IPS-18c (cell line): ENCODE measurements at regions not wholly inside any gene's neighbourhood (a gene's known extent, or its start where the extent isn't known, plus 50 kb on each side); places are given as distances from the start of the nearest gene placed in this dataset.

Experiments used
- H3K4me3 ChIP-seq: 2 replicates; pipeline ENCODE4 v1.7.0; 2013; ENCODE audit warnings: low read depth, mild to moderate bottlenecking, low read length, moderate library complexity; ENCODE audit not compliant: insufficient read depth
- H3K9me3 ChIP-seq: one replicate; pipeline ENCODE4 v1.6.1; 2013; ENCODE audit warnings: mild to moderate bottlenecking, low read length, moderate library complexity; ENCODE audit not compliant: control insufficient read depth, insufficient read depth

DNA sequence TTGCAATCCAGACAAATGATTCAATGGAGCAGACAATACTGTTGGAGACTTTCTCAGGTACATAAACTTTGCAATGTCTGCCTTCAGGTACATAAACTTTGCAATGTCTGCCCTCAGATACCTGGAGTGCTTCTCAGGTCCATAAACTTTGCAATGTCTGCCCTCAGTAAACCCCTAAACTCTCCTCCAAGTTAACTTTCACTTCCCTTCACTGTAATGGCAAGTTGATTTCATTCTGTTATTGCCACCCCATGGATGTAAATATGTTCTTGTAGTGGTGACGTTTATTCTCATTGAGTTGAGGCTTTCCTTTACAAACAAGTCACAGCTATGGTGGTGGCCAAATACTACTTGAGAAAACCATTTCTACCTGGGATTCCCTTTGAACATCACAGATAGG is 338.8 kb downstream of the EPM2A start:
- H3K9me3 ChIP-seq: no peaks in the 10 kb centered on the region
- no peak overlapping the region for H3K4me3 ChIP-seq

- no peak overlapping the region for H3K4me3 ChIP-seq
- no peaks in the 10 kb centered on the region for H3K9me3 ChIP-seq
These were observed 334.8 kb downstream of the EPM2A start for GRCh38 chr6:145400508-145400907.

GRCh38 chr6:145405006-145405551 is 330.2 kb downstream of the EPM2A start:
- no peak overlapping the region for H3K4me3 ChIP-seq
- no peaks in the 10 kb centered on the region for H3K9me3 ChIP-seq

DNA sequence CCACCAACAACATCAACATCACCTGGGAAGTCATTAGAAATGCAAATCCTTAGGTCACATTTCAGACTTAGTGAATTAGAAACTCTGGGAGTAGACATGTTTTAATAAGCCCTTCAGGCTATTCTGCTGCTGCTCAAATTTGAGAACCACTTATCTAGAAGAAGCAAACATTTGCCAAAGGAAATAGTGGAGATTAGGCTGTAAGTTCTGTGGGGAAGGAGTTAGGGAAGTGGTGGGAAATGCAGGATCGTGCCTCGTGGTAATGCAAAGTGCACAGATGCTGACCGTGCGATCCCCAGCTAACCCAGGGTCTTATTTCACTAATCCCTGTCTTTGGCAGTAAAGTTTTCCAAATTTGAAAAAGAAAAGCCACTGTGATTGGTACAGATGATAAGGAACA is 328.5 kb downstream of the EPM2A start:
- H3K9me3 ChIP-seq: no peaks in the 10 kb centered on the region
- no peak overlapping the region for H3K4me3 ChIP-seq

DNA sequence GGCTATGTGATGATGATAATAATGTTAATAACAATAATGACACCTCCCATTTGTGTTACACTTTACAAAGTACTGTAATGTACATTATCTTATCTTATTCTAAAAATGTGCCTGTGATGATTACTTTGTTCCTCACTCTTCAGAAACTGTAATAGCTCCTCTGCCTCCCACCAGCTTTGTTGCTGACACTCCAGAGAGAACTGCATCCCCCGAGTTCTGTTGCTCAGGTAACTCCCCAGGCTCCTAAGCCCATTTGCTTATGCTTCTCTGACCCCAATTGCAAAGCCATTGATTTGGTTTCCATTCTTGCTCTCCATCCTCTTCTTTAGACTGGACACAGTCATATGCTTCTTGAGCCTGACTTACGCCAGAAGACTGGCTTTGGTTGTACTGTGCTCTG is 319.7 kb downstream of the EPM2A start:
- Histone ChIP-seq H3K4me3 (no peak overlapping the region), H3K9me3 (no peaks in the 10 kb centered on the region)

DNA sequence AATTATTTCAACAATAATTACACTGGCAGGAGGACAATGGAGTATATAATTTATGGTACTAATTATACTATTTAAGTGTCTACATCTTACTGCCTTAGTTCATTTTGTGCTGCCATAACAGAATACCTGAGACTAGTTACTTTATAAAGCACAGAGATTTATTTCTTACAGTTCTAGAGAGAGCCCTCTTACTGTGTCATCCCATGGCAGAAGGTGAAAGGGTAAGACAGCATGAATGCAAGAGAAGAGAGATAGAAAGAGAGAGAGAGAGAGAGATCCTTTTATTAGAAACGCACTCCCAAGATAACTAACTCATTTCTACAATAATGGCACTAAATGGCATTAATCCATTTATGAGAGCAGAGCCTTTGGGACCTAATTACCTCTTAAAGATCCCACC is 314.7 kb downstream of the EPM2A start:
- H3K4me3 ChIP-seq: no peak overlapping the region
- H3K9me3 ChIP-seq: no peaks in the 10 kb centered on the region

DNA sequence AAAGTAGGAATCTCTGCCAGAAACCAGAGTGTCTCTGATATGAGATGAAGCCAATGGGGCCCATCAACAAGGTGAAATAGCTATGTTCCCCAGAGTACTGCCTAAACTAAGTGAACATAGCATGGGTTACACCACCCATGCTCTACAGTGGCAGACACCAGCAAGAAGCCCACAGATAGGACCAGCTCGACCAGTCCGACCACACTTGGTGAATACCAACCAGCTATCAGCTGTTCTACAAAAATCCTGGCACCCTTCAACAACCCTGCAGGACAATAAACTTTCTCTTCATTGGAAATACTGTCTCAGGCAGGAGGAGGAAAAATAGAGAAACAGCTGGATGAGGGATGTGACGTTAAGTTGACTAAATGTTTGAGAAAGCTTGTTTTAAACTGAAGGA is 311.4 kb downstream of the EPM2A start:
- no peaks in the 10 kb centered on the region for H3K9me3 ChIP-seq
- H3K4me3 ChIP-seq: no peak overlapping the region

GRCh38 chr6:145427232-145427631 is 308.1 kb downstream of the EPM2A start:
- Histone ChIP-seq H3K4me3 (no peak overlapping the region), H3K9me3 (no peaks in the 10 kb centered on the region)

- Histone ChIP-seq H3K9me3 (no peaks in the 10 kb centered on the region), H3K4me3 (no peak overlapping the region)
These were observed 306.6 kb downstream of the EPM2A start for GRCh38 chr6:145428706-145429105.

- Histone ChIP-seq H3K4me3 (no peak overlapping the region), H3K9me3 (peaks cover 3% of the 10 kb centered on the region)
These were observed 293.2 kb downstream of the EPM2A start for GRCh38 chr6:145442110-145442509.

DNA sequence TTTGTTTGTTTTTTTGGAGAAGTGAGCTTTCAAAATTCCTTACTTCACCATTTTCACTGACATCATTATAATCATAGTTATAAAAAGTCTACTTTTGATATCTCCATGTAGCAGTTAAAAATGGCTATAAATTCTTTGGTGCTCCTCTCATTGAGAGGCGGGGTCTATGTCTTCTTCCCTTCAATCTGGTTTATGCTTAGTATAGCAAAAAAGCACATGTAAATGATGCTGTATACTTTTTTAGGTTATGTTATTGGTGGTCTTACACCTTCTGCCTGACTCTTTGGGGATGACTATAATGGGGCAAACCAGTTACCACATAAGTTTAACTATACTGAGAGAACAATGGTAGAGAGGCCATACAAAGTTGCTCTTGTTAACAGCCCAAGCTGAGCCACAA is 289.6 kb downstream of the EPM2A start:
- Histone ChIP-seq H3K9me3 (peaks cover 2% of the 10 kb centered on the region), H3K4me3 (no peak overlapping the region)

DNA sequence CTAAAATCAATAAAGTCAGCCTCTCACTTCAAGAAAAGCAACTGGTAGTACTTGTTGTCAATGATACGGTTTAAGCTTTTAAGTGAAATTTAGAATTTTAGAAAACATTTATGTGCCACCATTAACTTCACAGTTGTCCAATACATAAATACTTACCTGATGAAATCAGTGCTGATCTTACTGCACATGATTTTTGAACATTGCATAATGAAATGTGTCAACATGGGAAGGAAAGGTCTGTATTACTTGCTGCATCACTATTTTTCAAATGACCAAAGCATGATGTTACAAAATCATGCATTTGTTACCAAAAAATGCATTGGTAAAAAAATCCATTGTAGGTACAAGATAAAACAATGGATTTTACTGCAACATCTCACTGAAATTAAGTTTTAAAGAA is 284.3 kb downstream of the EPM2A start:
- Histone ChIP-seq H3K4me3 (no peak overlapping the region), H3K9me3 (no peaks in the 10 kb centered on the region)

DNA sequence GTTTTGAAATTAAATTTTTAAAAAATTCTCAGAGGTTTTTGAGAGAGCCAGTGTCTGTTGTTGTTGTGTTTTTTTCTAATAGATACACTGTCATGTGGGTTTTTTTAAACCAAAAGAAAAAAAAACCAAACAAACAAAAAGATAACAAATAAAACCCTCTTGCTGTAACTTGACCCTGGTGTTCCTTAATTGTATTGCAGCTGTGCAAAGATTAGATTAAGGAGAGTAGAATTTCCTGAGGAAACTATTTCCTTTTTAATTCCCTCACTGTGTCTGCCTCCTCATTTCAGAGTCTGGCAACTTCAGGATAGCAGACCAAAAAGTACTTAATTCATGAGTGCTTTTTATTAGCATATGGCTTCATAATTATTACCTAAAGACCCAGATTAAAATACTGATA is 281.9 kb downstream of the EPM2A start:
- H3K4me3 ChIP-seq: no peak overlapping the region

GRCh38 chr6:145454006-145454405 is 281.3 kb downstream of the EPM2A start:
- Histone ChIP-seq H3K9me3 (no peaks in the 10 kb centered on the region), H3K4me3 (no peak overlapping the region)

More for the DNA sequence above, 281.9 kb downstream of the EPM2A start:
- no peaks in the 10 kb centered on the region for H3K9me3 ChIP-seq

GRCh38 chr6:145457556-145457955 is 277.8 kb downstream of the EPM2A start:
- Histone ChIP-seq H3K4me3 (no peak overlapping the region), H3K9me3 (no peaks in the 10 kb centered on the region)

GRCh38 chr6:145468534-145468933 is 266.8 kb downstream of the EPM2A start:
- Histone ChIP-seq H3K9me3 (no peaks in the 10 kb centered on the region), H3K4me3 (no peak overlapping the region)

DNA sequence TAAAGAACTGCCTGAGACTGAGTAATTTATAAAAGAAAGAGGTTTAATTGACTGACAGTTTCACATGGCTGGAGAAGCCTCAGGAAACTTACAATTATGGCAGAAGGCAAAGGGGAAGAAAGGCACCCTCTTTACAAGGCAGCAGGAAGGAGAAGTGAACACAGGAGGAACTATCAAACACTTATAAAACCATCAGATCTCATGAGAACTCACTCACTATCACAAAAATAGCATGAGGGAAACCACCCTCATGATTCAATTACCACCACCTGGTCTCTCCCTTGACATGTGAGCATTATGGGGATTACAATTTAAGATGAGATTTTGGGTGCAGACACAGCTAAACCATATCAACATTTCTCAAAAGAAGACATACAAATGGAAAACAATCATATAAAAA is 266.3 kb downstream of the EPM2A start:
- Histone ChIP-seq H3K4me3 (no peak overlapping the region), H3K9me3 (no peaks in the 10 kb centered on the region)

DNA sequence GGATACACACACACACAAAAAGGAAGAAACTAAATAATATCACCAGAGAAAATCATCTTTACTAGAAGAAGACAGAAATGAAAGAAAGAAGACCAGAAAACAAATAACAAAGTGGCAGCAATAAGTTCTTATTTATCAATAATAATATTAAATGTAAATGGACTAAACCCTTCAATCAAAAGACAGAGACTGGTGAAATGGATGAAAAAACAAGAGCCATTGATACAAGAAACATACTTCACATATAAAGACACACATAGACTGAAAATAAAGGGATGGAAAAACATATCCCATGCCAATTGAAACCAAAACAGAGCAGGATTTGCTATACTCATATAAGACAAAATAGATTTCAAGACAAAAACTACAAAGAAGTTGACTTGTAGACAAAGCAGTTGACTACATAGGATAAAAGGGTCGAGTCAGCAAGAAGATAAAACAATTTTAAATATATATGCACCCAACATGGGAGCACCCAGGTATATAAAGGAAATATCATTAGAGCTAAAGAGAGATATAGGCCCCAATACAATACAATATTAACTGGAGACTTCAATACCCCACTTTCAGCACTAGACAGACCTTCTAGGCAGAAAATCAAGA is 259.4 kb downstream of the EPM2A start:
- Histone ChIP-seq H3K4me3 (no peak overlapping the region), H3K9me3 (no peaks in the 10 kb centered on the region)

DNA sequence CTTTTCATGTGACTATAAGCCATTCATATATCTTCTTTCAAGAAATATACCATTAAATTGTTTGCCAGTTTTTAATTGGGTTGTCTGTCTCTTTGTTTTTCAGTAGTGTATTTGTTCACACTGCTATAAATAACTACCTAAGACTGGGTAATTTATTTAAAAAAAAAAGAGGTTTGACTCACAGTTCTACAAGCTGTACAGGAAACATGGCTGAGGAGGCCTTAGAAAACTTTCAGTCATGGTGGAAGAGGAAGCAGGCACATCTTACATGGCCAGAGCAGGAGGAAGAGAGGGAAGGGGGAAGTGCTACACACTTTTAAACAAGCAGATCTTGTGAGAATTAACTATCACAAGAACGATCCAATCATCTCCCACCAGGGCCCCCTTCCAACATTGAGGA is 255.3 kb downstream of the EPM2A start:
- no peak overlapping the region for H3K4me3 ChIP-seq
- no peaks in the 10 kb centered on the region for H3K9me3 ChIP-seq
